ENCODE measurements at regions not wholly inside any gene's neighbourhood (a gene's known extent, or its start where the extent isn't known, plus 50 kb on each side); places are given as distances from the start of the nearest gene placed in this dataset.

GRCh38 chr2:19158211-19158610 lies 200.2 kb downstream of the OSR1 start:
- TF ChIP-seq CTCF (conservative IDR thresholded peaks at IDR 0.05; ENCODE audit: low read length) (no peak), EZH2phosphoT487 (IDR thresholded peaks at IDR 0.05; ENCODE audit: borderline replicate concordance) (no peak)
- no peaks in the 10 kb centered on the region for H3K4me1 ChIP-seq (ENCODE audit: insufficient read depth, low read length, poor library complexity, severe bottlenecking)

GRCh38 chr2:19156646-19157045 lies 201.8 kb downstream of the OSR1 start:
- no peaks in the 10 kb centered on the region for H3K36me3 ChIP-seq (ENCODE audit: insufficient read depth, low read length)
- no peak for TF ChIP-seq CTCF (conservative IDR thresholded peaks at IDR 0.05; ENCODE audit: low read length)
- TF ChIP-seq EZH2phosphoT487 (IDR thresholded peaks at IDR 0.05; ENCODE audit: borderline replicate concordance) = no peak
- no peaks in the 10 kb centered on the region for H3K9me2 ChIP-seq (replicated peaks; ENCODE audit: low read depth, low read length)
- no peaks in the 10 kb centered on the region for H3F3A ChIP-seq (ENCODE audit: low read depth)
- no peaks in the 10 kb centered on the region for H4K20me1 ChIP-seq (ENCODE audit: insufficient read depth, low read length, poor library complexity, severe bottlenecking)
- no peak overlapping the region for H3K4me3 ChIP-seq (ENCODE audit: low read length, poor library complexity, severe bottlenecking)
- no peaks in the 10 kb centered on the region for H3K4me1 ChIP-seq (ENCODE audit: insufficient read depth, low read length, poor library complexity, severe bottlenecking)
- no peak overlapping the region for H3K9ac ChIP-seq (ENCODE audit: low read depth, low read length, poor library complexity, severe bottlenecking)
- no peaks in the 10 kb centered on the region for H3K79me2 ChIP-seq (ENCODE audit: insufficient read depth, low read length)
- H3K9me3 ChIP-seq (ENCODE audit: insufficient read depth, low read depth, low read length) = no peaks in the 10 kb centered on the region
- no peak overlapping the region for H3K4me2 ChIP-seq (ENCODE audit: low read depth, low read length, poor library complexity, severe bottlenecking)
- H3K27me3 ChIP-seq (ENCODE audit: insufficient read depth, low read length, poor library complexity, severe bottlenecking) = no peaks in the 10 kb centered on the region
- no peak overlapping the region for H2AFZ ChIP-seq (ENCODE audit: low read length)

More at GRCh38 chr2:19158211-19158610, 200.2 kb downstream of the OSR1 start:
- Histone ChIP-seq H3K4me3 (ENCODE audit: low read length, poor library complexity, severe bottlenecking) (no peak overlapping the region), H3K27me3 (ENCODE audit: insufficient read depth, low read length, poor library complexity, severe bottlenecking) (no peaks in the 10 kb centered on the region), H3K9me3 (ENCODE audit: insufficient read depth, low read depth, low read length) (no peaks in the 10 kb centered on the region), H3K36me3 (ENCODE audit: insufficient read depth, low read length) (no peaks in the 10 kb centered on the region), H3K4me2 (ENCODE audit: low read depth, low read length, poor library complexity, severe bottlenecking) (no peak overlapping the region), H3K79me2 (ENCODE audit: insufficient read depth, low read length) (no peaks in the 10 kb centered on the region), H2AFZ (ENCODE audit: low read length) (no peak overlapping the region), H3F3A (ENCODE audit: low read depth) (no peaks in the 10 kb centered on the region), H3K9me2 (replicated peaks; ENCODE audit: low read depth, low read length) (no peaks in the 10 kb centered on the region), H3K9ac (ENCODE audit: low read depth, low read length, poor library complexity, severe bottlenecking) (no peak overlapping the region), H4K20me1 (ENCODE audit: insufficient read depth, low read length, poor library complexity, severe bottlenecking) (no peaks in the 10 kb centered on the region)

GRCh38 chr2:19150726-19151125 lies 207.7 kb downstream of the OSR1 start:
- no peak overlapping the region for H2AFZ ChIP-seq (ENCODE audit: low read length)
- no peaks in the 10 kb centered on the region for H3K9me2 ChIP-seq (replicated peaks; ENCODE audit: low read depth, low read length)
- no peaks in the 10 kb centered on the region for H3K36me3 ChIP-seq (ENCODE audit: insufficient read depth, low read length)
- TF ChIP-seq EZH2phosphoT487 (IDR thresholded peaks at IDR 0.05; ENCODE audit: borderline replicate concordance) = no peak
- no peak for TF ChIP-seq CTCF (conservative IDR thresholded peaks at IDR 0.05; ENCODE audit: low read length)
- no peaks in the 10 kb centered on the region for H3F3A ChIP-seq (ENCODE audit: low read depth)
- no peak overlapping the region for H3K9ac ChIP-seq (ENCODE audit: low read depth, low read length, poor library complexity, severe bottlenecking)
- H3K79me2 ChIP-seq (ENCODE audit: insufficient read depth, low read length) = no peaks in the 10 kb centered on the region
- H3K27me3 ChIP-seq (ENCODE audit: insufficient read depth, low read length, poor library complexity, severe bottlenecking) = no peaks in the 10 kb centered on the region
- no peaks in the 10 kb centered on the region for H3K4me1 ChIP-seq (ENCODE audit: insufficient read depth, low read length, poor library complexity, severe bottlenecking)
- no peaks in the 10 kb centered on the region for H4K20me1 ChIP-seq (ENCODE audit: insufficient read depth, low read length, poor library complexity, severe bottlenecking)
- H3K4me2 ChIP-seq (ENCODE audit: low read depth, low read length, poor library complexity, severe bottlenecking) = no peak overlapping the region
- H3K9me3 ChIP-seq (ENCODE audit: insufficient read depth, low read depth, low read length) = no peaks in the 10 kb centered on the region
- H3K4me3 ChIP-seq (ENCODE audit: low read length, poor library complexity, severe bottlenecking) = no peak overlapping the region

Measured in Loucy (cell line).